ENCODE measurements at regions not wholly inside any gene's neighbourhood (a gene's known extent, or its start where the extent isn't known, plus 50 kb on each side); places are given as distances from the start of the nearest gene placed in this dataset.

GRCh38 chr2:107112561-107112960 lies 226.6 kb upstream of the ST6GAL2 start:
- H3K4me3 ChIP-seq (ENCODE audit: control insufficient read depth, low read depth, low read length), result no peak overlapping the region
- no peak for DNase-seq (ENCODE audit: low read depth)
- no peak for TF ChIP-seq CTCF (IDR thresholded peaks at IDR 0.05; ENCODE audit: control insufficient read depth, insufficient read depth, low read depth, low read length, missing control alignments)

- no peak for TF ChIP-seq CTCF (IDR thresholded peaks at IDR 0.05; ENCODE audit: control insufficient read depth, insufficient read depth, low read depth, low read length, missing control alignments)
- DNase-seq (ENCODE audit: low read depth), result no peak
- no peak overlapping the region for H3K4me3 ChIP-seq (ENCODE audit: control insufficient read depth, low read depth, low read length)
Measured at GRCh38 chr2:107128381-107128780, 242.4 kb upstream of the ST6GAL2 start.

- no peak overlapping the region for H3K4me3 ChIP-seq (ENCODE audit: control insufficient read depth, low read depth, low read length)
- no peak for TF ChIP-seq CTCF (IDR thresholded peaks at IDR 0.05; ENCODE audit: control insufficient read depth, insufficient read depth, low read depth, low read length, missing control alignments)
- DNase-seq (ENCODE audit: low read depth), result no peak
Measured at GRCh38 chr2:107132070-107132469, 246.1 kb upstream of the ST6GAL2 start.

- no peak overlapping the region for H3K4me3 ChIP-seq (ENCODE audit: control insufficient read depth, low read depth, low read length)
- TF ChIP-seq CTCF (IDR thresholded peaks at IDR 0.05; ENCODE audit: control insufficient read depth, insufficient read depth, low read depth, low read length, missing control alignments), result no peak
- no peak for DNase-seq (ENCODE audit: low read depth)
Measured at GRCh38 chr2:107132746-107133145, 246.8 kb upstream of the ST6GAL2 start.

- TF ChIP-seq CTCF (IDR thresholded peaks at IDR 0.05; ENCODE audit: control insufficient read depth, insufficient read depth, low read depth, low read length, missing control alignments), result no peak
- no peak for DNase-seq (ENCODE audit: low read depth)
- no peak overlapping the region for H3K4me3 ChIP-seq (ENCODE audit: control insufficient read depth, low read depth, low read length)
Measured at GRCh38 chr2:107133412-107133811, 247.4 kb upstream of the ST6GAL2 start.

GRCh38 chr2:107136733-107137132 lies 250.8 kb upstream of the ST6GAL2 start:
- no peak for TF ChIP-seq CTCF (IDR thresholded peaks at IDR 0.05; ENCODE audit: control insufficient read depth, insufficient read depth, low read depth, low read length, missing control alignments)
- DNase-seq (ENCODE audit: low read depth), result no peak
- no peak overlapping the region for H3K4me3 ChIP-seq (ENCODE audit: control insufficient read depth, low read depth, low read length)

- no peak for DNase-seq (ENCODE audit: low read depth)
- no peak overlapping the region for H3K4me3 ChIP-seq (ENCODE audit: control insufficient read depth, low read depth, low read length)
- TF ChIP-seq CTCF (IDR thresholded peaks at IDR 0.05; ENCODE audit: control insufficient read depth, insufficient read depth, low read depth, low read length, missing control alignments), result no peak
Measured at GRCh38 chr2:107137706-107138105, 251.7 kb upstream of the ST6GAL2 start.

All from AG09309 (cell line).